Breast epithelium (tissue), 3 donors: ENCODE measurements at regions not wholly inside any gene's neighbourhood (a gene's known extent, or its start where the extent isn't known, plus 50 kb on each side); places are given as distances from the start of the nearest gene placed in this dataset.

Experiments
- POLR2A ChIP-seq: fragments of 450-650 bp; IDR thresholded peaks from one replicate; pipeline ENCODE4 v1.6.1; 2016; ENCODE audit warnings: antibody characterized with exemption, mild to moderate bottlenecking, moderate library complexity
- POLR2AphosphoS5 ChIP-seq, 3 donors: sonication (generic); formaldehyde crosslinking; IDR thresholded peaks; one replicate each; pipeline ENCODE4 v1.6.1; 2017; ENCODE audit warnings: antibody characterized with exemption in 3 of 3
- TF ChIP-seq, protein P1 (sequence below), 3 donors: fragments of 450-650 bp; IDR thresholded peaks; one replicate each; pipeline ENCODE4 v1.5.1; 2016 to 2017; ENCODE audit warnings: antibody characterized with exemption in 3 of 3, mild to moderate bottlenecking in 3 of 3, moderate library complexity in 3 of 3

DNA sequence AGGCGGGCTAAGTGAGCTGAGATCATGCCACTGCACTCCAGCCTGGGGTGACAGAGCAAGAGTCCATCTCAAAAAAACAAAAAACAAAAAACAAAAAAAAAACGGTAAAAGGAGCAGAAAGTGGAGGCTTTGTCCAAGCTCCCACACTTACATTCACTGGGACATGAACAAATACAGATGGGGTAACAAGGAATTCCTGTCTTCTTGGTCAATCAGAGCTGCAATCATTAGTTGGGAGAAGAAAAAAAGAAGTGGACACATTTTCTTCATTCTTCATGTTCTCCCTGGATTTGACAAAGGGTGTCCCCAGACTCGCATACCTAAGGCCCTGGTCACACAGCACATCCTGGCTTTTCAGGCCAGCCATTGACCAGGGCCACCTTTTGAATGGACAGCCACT lies 124.6 kb downstream of the SOCS6 start:
- TF ChIP-seq POLR2A = no peak
- TF ChIP-seq, protein P1, sequence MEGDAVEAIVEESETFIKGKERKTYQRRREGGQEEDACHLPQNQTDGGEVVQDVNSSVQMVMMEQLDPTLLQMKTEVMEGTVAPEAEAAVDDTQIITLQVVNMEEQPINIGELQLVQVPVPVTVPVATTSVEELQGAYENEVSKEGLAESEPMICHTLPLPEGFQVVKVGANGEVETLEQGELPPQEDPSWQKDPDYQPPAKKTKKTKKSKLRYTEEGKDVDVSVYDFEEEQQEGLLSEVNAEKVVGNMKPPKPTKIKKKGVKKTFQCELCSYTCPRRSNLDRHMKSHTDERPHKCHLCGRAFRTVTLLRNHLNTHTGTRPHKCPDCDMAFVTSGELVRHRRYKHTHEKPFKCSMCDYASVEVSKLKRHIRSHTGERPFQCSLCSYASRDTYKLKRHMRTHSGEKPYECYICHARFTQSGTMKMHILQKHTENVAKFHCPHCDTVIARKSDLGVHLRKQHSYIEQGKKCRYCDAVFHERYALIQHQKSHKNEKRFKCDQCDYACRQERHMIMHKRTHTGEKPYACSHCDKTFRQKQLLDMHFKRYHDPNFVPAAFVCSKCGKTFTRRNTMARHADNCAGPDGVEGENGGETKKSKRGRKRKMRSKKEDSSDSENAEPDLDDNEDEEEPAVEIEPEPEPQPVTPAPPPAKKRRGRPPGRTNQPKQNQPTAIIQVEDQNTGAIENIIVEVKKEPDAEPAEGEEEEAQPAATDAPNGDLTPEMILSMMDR (IDR thresholded peaks at IDR 0.05) = no peak
- no peak for TF ChIP-seq POLR2AphosphoS5 (IDR thresholded peaks at IDR 0.05)
